HG03159 (cell line): ENCODE measurements at regions not wholly inside any gene's neighbourhood (a gene's known extent, or its start where the extent isn't known, plus 50 kb on each side); places are given as distances from the start of the nearest gene placed in this dataset.
"Not testable (repeated sequence)": the region's sequence is repeated elsewhere in the genome, so short reads cannot be mapped to it uniquely, and the experiment has no call there.

Experiments used
- ATAC-seq: cut with Tn5 transposase; IDR thresholded peaks from one replicate; pipeline ENCODE4 v1.9.1; 2021; ENCODE audit warnings: mild to moderate bottlenecking, moderate library complexity; ENCODE audit not compliant: unreplicated experiment

DNA sequence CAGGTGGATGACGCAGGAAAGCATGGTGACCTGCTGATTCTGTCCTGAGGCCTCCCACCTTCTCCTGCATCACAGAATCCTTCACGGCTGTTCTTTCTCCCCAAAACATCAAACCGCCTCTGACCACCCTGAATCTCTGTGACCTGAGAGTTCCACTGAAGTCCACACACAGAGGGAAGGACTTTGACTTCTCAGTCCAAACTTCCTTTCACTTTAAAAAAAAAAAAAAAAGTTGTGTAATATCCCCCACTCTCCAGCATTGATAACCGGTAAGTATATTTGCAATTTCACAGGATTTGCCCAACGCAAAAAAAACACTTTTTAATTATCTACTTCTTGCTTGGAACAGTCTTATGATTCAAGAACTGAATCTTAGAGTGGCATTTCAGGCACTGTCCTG, 259.5 kb upstream of the IRS2 start:
- ATAC-seq = no peak

DNA sequence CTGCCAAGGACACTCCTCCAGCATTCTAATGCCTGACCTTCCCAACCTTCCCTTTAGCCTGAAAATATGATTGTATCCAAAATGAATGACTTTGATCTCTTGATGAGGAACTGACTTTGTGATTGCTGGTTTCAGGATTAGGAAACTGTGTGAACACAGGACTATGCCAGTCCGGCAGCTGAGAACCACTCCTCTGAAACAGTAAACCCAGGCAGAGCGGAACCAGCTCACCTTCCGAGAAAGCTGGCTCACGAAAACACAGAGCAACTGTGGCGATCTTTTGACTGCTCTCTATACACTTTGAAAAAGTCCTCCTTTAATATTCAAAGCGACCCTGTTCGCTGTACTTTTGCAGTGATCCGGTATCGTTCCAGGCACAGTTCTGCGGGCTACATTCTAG, 258.8 kb upstream of the IRS2 start:
- no peak for ATAC-seq

DNA sequence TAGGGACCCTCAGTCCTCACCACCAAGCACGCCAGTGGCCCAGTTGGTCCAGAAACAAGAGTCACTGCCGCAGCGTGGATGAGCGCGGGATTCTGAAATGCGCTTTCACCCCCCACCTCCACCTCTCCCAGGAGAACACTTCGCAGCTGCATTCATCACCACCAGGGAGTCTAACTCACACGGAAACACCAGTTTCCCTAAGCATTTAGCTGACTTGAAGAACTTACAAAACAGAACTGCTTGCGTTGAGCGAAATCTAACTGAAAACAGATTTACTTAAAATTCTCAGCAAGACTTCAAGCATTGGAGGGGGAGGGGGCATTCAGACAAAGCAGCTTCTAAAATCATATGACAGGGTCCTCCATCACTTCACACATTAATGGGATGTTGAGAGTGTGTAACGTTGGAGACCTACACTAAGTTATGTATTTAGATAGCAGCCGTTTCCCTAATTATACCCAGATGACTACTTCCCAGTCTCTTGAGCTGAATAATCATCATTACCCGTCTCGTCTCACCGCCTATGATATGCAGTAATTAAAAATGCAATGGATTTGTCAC, 258.2 kb upstream of the IRS2 start:
- no peak for ATAC-seq

DNA sequence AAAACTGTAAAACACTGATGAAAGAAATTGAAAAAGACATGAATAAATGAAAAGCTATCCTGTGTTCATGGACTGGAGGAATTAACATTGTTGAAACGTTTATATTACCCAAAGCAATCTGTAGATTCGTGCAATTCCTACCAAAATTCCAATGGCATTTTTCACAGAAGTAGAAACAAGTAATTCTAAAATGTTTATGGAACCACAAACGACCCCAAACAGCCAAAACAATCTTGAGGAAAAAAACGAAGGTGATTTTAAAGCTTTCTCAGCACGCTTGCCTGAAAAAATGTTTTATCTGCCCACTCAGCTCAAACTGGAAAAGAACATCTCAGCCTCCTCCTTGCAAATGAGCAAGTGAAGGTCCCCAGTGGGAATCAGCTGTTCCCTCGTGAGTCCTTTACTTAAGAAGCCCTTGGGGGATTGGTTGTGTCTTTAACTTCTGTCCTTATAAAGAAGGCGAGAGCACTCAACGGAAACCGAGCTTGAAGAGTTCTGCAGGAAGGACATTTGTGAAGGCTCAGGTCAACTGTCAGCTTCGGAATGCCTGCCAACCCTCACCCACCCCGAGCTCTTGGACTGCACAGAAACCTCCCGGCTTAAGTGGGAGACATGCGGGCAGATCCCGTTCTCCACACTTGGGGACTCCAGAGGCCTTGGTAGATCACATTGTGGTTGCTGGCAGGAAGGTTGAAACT, 256.0 kb upstream of the IRS2 start:
- ATAC-seq = no peak

DNA sequence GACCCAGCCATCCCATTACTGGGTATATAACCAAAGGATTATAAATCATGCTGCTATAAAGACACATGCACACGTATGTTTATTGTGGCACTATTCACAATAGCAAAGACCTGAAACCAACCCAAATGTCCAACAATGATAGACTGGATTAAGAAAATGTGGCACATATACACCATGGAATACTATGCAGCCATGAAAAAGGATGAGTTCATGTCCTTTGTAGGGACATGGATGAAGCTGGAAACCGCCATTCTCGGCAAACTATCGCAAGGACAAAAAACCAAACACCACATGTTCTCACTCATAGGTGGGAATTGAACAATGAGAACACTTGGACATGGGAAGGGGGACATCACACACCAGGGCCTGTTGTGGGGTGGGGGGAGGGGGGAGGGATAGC, 255.3 kb upstream of the IRS2 start:
- not testable (repeated sequence) for ATAC-seq

DNA sequence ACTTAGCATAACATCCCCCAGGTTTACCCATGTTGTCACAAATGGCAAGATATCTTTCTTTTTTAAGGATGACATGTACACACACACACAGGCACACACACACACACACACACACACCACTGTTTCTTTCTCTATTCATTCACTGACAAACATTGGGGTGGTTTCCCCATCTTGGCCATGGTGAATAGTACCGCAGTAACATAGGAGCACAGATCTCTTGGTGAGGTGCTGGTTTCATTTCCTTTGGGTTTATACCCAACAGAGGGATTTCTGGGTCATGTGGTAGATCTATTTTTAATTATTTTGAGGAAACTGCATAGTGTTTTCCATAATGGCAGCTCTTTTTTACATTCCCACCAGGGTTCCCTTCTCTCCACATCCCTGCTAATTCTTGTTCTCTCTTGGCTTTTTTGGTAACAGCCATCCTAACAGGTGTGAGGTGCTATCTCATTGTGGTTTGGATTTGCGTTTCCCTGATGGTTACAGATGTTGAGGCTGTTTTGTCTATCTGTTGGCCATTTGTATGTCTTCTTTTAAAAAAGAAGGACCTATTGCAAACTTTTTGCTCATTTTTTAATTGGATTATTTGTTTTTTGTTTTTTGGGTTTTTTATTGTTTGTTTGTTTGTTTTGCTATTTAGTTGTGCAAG, 251.7 kb upstream of the IRS2 start:
- no peak for ATAC-seq

DNA sequence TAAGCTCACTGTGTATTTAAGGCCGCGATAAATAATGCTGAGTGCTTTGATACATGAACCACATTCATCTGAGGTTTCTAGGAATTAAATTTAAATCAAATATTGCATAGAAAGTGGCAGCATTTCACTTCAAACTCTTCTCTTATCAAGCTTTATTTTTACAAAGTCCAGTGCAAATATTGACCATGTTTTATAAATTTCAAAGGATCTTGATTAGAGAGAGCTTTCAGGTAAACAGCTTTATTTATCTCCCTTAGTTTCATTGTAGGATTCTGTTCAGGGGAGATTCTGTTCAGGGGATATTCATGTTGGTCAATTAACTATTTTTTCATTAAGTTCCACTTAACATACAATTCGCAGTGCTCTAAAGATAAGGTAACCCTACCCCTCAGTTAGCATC, 249.7 kb upstream of the IRS2 start:
- no peak for ATAC-seq

DNA sequence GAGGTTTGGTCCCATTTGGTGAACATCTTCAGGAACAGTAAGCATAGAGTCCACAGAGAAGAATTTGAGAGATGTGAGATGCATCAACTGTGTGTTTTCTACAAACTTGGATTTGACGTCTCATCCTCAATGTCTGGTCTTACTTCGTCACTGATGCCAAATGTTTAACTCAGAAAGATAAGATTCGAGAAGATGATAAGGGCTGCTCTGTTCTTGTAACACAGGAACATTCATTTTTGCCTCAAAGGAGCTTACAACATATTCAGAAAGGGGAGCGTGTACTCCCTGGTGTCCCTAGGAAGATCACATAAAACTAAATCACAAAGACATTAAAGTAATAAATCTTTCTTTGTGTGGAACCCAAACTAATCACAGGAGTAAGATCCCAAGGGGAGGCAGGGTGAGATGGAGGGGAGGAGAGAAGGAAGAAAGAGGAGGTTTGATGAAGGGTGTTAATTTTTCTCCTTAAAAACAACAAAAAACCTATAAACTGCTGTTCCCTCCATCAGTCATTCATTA, 247.7 kb upstream of the IRS2 start:
- ATAC-seq = no peak

DNA sequence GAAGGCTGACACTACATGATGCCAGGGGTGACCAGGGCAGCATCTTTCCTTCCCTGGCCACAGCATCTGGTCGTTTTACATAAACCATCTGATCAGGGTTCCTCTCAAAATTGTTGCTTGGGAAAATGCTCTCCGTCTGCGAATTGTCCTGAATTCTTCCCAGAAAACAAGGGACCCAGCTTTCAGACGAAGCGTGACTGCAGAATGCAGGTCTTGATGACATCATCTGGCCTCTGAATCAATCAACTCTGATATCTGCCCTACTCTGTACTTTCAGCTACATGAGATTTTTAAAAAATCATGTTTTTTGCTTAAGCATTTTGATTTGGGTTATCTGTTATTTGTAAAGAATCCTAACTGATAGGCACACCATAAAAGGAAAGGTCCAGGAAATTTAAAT, 246.6 kb upstream of the IRS2 start:
- no peak for ATAC-seq

DNA sequence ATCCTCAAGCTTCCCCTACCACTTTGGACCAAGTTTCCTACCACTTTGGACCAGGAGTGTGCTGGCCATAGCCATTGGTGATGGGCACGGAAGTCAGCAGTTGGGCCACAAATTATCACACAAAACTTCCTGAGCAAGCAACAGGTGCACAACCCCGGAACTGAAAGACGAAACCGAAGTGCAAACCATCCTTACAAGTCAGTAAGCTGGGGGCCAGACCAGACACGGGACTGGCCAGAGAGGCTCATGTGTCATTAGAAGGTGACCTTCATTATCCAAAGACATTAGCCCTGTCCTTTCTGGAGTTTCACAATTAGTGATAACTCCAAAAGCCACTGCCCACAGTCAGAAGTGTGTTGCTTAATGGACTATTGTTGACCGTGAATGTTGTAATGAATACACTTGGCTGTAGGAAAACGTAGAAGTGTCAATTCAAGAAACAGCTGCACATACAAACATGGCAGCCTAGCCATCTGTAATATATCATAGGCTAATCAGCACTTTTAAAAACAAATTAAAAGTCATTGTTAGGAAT, 244.1 kb upstream of the IRS2 start:
- no peak for ATAC-seq

DNA sequence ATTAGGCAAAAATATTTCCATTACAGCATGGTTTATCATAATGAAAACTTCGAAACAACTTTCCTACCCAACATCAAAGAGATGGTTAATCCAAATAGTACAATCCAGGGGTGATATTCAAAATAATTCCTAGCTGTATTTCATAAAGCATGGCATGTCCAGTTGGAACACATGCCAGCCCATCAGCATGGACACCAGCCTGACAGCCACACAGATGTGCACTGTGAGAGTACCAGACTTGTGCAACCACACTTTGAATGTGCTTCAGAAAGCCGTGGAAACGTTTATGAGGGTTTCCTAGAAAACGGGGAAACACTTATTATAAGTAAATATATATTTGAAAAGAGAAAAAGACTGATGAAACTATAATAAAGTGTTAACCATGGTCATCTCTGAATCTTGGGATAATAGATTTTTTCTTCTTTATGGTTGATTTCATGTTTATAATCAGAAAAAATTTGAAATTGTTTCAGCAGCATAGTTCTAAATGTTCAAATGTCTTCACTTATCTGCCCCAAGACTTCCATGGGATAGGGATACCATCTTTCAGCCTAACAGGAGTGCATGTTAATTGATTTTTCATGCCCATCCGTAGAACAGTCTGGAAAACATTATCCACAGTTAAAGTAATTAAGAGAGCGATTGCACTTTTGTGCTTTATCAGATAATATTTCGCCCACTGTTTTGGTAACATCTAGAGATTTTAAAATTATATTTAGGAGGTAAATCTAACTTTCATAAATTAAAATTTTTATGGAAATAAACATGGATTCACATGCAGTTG, 242.6 kb upstream of the IRS2 start:
- no peak for ATAC-seq

DNA sequence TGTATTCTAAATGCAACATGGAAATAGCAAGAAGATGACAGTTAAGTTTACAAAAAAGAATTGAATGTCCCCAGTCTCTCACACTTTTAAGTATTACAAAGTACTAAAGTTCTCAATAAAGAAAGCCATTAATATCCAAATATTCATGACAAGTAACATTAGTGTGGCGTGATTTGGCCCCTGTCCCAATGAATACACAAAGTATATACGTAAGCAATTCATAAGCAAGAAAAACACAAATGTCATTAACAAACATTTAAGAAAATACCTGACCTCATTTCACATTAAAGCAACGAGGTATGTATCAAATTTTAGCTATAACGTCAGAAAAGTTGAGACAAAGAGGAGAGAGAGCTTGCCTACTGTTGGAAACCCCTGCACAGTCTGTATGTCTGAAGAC, 241.9 kb upstream of the IRS2 start:
- ATAC-seq = no peak

DNA sequence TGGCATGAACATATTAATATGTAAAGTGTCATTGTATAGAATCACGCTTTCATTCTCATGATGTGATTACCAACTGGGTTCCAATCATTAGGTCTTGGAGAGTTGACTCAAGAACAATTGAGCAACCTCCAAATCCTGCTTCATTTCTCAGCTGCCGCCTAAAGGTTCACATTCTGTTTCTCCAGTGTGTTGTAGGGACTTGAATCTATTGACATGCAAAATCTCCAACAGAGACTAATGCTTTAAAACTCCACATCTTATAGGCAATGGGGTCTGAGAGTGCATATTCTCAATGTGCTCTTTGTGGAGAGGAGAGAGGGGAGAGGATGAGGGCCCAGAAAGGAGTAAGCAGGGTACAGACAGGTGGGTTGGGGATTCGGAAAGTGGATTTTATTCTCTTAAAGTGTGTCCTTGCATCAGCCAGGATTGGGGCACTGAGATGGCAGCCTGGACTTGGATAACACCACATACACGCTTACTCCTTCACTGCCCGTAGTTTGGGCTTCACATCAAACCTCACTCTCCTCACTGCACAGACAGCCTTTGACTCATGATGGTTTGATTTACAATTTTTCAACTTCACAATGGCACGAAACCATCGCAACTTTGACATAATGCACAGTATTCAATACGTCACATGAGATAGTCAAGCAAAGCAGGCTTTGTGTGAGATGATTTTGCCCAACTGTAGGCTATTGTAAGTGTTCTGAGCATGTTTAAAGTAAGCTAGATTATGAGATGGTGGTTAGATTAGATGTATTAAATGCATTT, 241.3 kb upstream of the IRS2 start:
- ATAC-seq = no peak

DNA sequence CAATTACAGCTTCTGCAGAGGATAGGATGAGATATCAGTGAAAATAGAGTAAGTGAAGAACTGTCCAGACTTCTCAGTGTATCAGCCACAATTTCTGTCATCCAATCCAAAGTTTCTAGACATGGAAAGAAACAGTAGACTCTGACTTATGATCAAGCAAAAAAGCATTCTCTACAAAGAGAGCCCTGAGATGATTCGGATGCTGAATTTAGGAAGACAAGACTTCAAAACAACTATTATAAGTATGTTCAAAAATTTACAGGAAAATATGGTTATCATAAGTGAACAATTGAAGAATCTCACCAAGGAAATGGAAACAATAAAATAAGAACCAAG, 238.2 kb upstream of the IRS2 start:
- ATAC-seq = no peak

DNA sequence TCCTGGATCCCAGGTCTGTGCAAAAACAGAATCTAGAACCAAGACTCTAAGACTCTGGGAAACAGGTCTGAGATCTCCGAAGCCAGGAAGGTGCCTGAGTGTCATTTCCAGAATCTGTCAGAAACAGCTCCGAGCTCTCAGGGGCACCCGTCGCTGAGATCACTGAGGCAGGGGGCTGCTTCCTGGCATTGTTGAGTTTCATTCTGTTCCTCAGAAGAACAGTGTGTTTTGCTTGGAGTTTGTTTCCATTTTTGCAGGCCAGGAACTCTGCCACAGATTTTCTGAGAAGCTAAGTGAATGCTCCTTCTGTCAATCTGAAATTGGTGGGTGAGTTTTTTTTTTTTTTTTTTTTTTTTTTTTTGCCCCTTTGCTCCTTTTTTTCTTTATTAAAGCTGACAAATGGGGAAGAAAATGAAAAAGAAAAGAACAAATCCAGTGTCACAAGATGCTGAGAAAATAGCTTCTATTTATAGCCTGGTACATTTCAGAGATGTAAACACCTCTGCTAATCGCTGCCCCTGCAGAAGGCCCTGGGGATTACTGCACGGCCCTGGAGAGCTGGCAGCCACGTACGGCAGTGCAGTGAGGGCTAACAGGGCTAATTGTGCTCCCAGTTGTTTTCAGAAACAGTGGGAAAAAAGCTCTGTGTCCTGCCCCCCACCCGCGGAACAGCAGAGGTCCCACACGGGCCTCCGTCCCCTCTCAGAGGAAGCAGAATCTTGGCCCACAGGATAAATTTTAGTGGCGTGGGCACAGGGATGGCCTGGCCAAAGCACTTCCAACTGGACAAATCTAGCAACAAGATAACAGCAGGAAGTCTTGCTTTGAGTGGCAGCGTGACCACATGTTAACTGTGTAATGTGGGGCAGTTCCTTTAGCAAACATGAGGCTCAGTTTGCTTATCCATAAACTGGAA, 237.6 kb upstream of the IRS2 start:
- no peak for ATAC-seq

DNA sequence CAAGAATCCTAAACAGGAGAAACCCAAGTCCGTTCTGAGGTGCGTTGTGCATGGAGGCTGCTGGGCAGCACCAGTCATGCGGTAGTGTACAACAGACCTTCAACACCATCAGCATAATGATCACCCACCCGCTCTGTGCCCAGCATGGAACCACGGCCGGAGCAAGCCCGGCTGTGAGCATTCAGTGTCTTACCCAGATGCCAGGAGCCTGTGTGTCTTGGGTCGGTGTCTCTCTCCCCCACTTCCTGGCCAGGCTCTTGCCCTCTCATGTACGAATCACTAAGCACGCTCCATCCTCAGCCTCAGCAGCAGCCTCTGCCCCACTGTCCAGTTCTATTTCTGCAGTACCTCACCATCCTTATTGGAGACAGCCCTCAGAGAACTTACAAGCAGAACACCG, 231.6 kb upstream of the IRS2 start:
- ATAC-seq = no peak

DNA sequence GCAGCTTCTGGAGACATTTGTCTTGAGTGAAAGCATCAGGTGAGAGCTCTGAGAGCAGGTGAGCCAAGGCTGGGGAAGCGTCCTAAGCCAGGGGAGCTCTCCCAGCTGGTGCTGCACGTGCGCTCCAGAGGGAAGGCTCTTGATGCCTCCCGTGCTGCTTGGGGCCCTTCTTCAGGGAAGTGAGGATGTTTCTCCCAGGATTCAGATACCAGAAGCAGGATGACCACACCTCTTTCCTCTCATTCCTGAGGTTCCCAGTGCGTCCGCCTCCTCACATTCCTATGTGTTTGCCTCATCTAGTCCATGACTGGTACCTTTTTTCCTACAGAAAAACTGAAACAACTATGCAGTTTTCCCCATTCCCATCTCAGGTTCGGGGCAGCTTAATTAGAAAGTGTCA, 231.0 kb upstream of the IRS2 start:
- ATAC-seq = no peak

DNA sequence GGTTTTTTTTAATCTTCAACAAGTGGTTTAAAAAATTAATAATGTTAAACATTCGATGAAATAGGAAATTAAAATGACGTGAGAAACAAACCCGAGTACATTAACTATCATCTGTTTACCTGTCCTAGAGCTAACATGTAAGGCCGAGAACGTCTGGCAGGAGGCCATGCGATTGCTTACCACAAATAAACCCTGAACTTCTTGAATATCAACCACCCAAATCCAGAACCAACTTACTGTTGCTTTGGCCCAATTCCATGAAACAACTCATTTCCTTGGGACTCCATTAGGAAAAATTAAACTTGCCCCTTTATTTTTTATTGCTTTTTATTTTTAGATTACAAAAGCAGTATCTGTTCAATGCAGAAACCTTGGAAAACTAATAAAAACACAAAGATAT, 228.9 kb upstream of the IRS2 start:
- no peak for ATAC-seq

DNA sequence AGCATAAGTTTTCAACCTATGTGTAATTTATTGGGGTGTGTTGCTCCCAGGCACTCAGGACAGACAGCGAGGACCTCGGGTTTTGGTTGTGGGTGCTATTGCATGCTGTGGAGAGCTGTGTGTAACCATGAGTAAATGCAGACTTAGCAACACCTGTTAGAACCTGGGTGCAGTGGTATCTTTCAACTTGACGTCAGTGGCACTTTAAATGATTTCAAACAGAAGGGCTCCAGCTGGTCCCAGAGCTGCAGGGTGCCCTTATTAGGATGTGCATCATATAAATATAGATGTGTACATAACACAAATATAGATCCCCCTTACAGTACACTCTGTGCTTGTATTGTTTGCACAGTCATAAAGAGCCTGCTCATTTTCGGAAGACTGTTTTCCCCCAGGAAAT, 228.3 kb upstream of the IRS2 start:
- no peak for ATAC-seq
